Activated B cell treated with CpG ODN at 0.5 μM for 24 hours (primary cell): ENCODE measurements at regions not wholly inside any gene's neighbourhood (a gene's known extent, or its start where the extent isn't known, plus 50 kb on each side); places are given as distances from the start of the nearest gene placed in this dataset.

Source experiments
- ATAC-seq: fragments of 200-7000 bp; cut with Tn5 transposase; one replicate; pipeline ENCODE4 v1.10.0; 2021; ENCODE audit warnings: low read depth, mild to moderate bottlenecking, moderate library complexity
- CTCF ChIA-PET: fragments of 350-600 bp; sonication (Branson Sonifier 250); formaldehyde crosslinking; loops from one replicate; lab custom pipeline; 2021; ENCODE audit warnings: antibody characterized with exemption; lab: Charles Lee
- POLR2A ChIA-PET: fragments of 350-600 bp; sonication (Branson Sonifier 250); formaldehyde crosslinking; loops from one replicate; lab custom pipeline; 2021; ENCODE audit warnings: antibody characterized with exemption; lab: Charles Lee
- DNase-seq: peaks from one replicate; pipeline ENCODE4 v3.0.0; 2022
- H3K27ac Mint-ChIP-seq: one replicate; pipeline ENCODE4 v1.8.0; 2020; ENCODE audit warnings: mixed read lengths
- H3K27me3 Mint-ChIP-seq: one replicate; pipeline ENCODE4 v1.8.0; 2021; ENCODE audit warnings: mixed read lengths
- H3K36me3 Mint-ChIP-seq: one replicate; pipeline ENCODE4 v1.8.0; 2021; ENCODE audit warnings: low read depth, mixed read lengths
- H3K4me1 Mint-ChIP-seq: one replicate; pipeline ENCODE4 v1.8.0; 2021; ENCODE audit warnings: mixed read lengths
- H3K4me3 Mint-ChIP-seq: one replicate; pipeline ENCODE4 v1.8.0; 2020; ENCODE audit warnings: mild to moderate bottlenecking, mixed read lengths
- H3K9me3 Mint-ChIP-seq: one replicate; pipeline ENCODE4 v1.8.0; 2020; ENCODE audit warnings: mixed read lengths
- intact Hi-C: fragments of 100-400 bp; cut with micrococcal nuclease; formaldehyde crosslinking; loops from one replicate; pipeline ENCODE4 v1.15.1; 2024
- TF ChIP-seq, protein P1 (sequence below): fragments of 200-600 bp; IDR thresholded peaks from one replicate; pipeline ENCODE4 v1.8.0; 2022; ENCODE audit warnings: antibody characterized with exemption, mild to moderate bottlenecking

DNA sequence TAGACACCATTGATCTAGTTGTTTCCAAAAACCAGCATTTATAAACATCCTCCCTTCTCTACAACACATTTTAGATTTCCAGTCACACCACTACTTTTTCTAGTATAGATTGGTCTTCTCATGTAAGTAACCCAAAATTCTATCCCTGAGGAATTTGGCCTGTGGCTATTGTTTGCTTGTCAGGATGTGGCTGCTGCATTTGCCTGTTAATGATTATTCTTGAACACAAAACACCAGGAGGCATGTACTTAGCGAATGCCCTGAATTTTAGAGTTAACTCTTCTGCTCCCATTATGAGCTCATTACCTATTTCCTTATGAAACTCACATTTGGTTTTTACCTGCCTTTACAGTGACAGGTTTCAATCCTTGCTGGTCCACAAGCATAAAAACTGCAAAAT lies 102.0 kb upstream of the FSTL5 start:
- intact Hi-C loops, result no loop called here
- TF ChIP-seq, protein P1, sequence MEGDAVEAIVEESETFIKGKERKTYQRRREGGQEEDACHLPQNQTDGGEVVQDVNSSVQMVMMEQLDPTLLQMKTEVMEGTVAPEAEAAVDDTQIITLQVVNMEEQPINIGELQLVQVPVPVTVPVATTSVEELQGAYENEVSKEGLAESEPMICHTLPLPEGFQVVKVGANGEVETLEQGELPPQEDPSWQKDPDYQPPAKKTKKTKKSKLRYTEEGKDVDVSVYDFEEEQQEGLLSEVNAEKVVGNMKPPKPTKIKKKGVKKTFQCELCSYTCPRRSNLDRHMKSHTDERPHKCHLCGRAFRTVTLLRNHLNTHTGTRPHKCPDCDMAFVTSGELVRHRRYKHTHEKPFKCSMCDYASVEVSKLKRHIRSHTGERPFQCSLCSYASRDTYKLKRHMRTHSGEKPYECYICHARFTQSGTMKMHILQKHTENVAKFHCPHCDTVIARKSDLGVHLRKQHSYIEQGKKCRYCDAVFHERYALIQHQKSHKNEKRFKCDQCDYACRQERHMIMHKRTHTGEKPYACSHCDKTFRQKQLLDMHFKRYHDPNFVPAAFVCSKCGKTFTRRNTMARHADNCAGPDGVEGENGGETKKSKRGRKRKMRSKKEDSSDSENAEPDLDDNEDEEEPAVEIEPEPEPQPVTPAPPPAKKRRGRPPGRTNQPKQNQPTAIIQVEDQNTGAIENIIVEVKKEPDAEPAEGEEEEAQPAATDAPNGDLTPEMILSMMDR, result no peak
- Mint-ChIP-seq H3K4me3 (no peak overlapping the region), H3K9me3 (peaks cover 24% of the 10 kb centered on the region), H3K27me3 (no peaks in the 10 kb centered on the region), H3K4me1 (no peaks in the 10 kb centered on the region), H3K36me3 (no peaks in the 10 kb centered on the region), H3K27ac (no peak overlapping the region)
- ChIA-PET CTCF (no interaction called here), POLR2A (no interaction called here)
- ATAC-seq (no peak), DNase-seq (no peak)

DNA sequence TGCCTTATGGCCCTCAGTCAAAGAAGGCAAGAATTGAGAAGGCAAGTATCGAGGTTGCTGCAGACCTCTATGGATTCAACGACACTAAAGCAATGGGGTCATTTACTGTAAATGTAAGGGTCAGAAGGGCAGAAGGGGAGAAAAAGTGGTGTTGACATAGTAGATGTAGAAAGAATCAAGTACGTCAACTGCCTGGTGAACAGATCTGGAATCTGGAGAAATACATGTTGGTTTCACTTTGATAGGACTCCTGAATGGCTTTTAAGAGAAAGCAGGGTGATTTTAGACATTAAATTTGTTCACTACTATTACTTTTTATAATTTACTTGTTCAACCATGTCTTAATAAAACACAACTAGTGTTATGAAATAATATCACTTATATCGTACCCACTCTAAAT lies 81.3 kb upstream of the FSTL5 start:
- ChIA-PET CTCF (no interaction called here), POLR2A (no interaction called here)
- Mint-ChIP-seq H3K4me1 (no peaks in the 10 kb centered on the region), H3K4me3 (no peak overlapping the region), H3K36me3 (no peaks in the 10 kb centered on the region), H3K27me3 (no peaks in the 10 kb centered on the region), H3K27ac (no peak overlapping the region), H3K9me3 (no peaks in the 10 kb centered on the region)
- intact Hi-C loops, result no loop called here
- TF ChIP-seq, protein P1, result no peak
- no peak for ATAC-seq
- no peak for DNase-seq

DNA sequence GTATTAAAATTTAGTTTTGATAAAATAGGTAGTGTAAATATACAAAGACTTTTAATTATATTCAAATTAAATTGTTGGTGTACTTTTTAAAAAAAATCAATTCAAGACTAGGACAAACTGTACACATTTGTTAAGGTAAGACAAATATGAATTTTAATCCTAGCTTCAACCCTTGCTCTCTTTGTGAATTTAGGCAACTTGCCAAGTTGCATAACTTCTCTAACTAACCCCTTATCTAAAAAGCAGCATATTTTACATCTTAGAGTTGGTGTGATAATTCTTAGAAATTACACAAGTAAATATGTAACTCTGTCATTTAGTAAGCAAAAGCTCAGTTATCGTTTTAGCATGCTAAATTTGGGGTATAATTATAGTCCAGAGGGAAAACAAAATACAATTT lies 78.1 kb upstream of the FSTL5 start:
- Mint-ChIP-seq H3K27me3 (no peaks in the 10 kb centered on the region), H3K4me1 (no peaks in the 10 kb centered on the region), H3K36me3 (no peaks in the 10 kb centered on the region), H3K4me3 (no peak overlapping the region), H3K27ac (no peak overlapping the region), H3K9me3 (peaks cover 3% of the 10 kb centered on the region)
- POLR2A ChIA-PET, result no interaction called here
- CTCF ChIA-PET, result no interaction called here
- intact Hi-C loops, result no loop called here
- DNase-seq, result no peak
- no peak for ATAC-seq
- TF ChIP-seq, protein P1, result no peak

DNA sequence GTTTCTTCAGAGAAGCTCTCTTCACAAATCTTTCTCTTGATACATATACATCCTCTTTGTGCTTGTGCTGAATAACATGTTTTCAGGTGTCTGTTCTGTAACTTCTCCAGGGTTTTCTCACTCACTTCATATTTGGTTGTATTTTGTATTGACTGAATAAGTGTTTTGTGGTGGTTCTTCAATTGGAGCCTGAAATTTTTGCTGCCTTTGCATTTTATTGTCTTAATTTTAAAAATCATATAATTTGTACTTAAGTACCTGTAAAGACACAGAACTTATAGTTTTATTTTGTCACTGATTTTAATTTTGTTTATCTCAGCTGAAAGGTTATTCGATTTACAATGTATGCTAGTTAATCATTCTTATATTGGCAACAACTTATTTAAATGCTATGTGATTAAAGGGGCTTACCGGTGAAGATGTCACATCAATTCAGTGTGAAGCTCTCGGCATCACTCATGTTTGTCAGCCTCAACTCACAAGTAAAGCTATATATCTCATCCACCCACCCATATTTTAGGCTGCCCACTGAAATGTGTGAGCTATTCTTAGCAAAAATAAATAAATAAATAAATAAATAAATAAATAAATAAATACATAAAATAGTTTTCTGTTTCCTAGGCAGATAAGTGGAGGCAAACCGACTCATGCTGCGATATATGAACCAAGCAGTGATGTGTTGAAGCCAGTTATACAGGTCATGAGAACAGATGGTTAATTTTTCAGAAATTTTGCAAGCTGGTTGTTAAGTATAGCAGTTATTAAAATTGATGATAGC lies 76.4 kb upstream of the FSTL5 start:
- H3K4me1 Mint-ChIP-seq, result no peaks in the 10 kb centered on the region
- CTCF ChIA-PET, result no interaction called here
- H3K36me3 Mint-ChIP-seq, result no peaks in the 10 kb centered on the region
- no peak overlapping the region for H3K27ac Mint-ChIP-seq
- H3K27me3 Mint-ChIP-seq, result no peaks in the 10 kb centered on the region
- no peak for DNase-seq
- no peak overlapping the region for H3K4me3 Mint-ChIP-seq
- POLR2A ChIA-PET, result no interaction called here
- intact Hi-C loops, result no loop called here
- peaks cover 5% of the 10 kb centered on the region for H3K9me3 Mint-ChIP-seq
- ATAC-seq, result no peak
- TF ChIP-seq, protein P1, result no peak

DNA sequence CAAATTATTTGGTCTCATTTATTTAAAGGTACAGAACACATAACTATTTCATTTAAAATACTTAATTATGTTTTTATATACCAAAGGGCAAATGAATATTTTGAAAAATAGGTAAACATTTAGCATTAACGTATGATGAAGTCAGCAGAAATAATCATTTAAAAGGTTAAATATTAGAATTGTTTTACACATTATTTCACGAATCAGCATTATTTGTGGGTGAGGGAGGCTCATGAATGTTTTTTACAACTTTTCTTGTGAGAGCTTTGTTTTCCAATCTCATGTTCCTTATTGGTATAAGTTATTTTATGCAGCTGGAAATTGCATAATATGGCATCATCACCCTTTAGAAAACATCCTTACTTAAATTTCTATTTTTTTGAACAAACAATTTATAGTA lies 73.9 kb upstream of the FSTL5 start:
- H3K4me3 Mint-ChIP-seq, result no peak overlapping the region
- DNase-seq, result no peak
- H3K4me1 Mint-ChIP-seq, result no peaks in the 10 kb centered on the region
- peaks cover 6% of the 10 kb centered on the region for H3K9me3 Mint-ChIP-seq
- no peaks in the 10 kb centered on the region for H3K36me3 Mint-ChIP-seq
- CTCF ChIA-PET, result no interaction called here
- TF ChIP-seq, protein P1, result no peak
- H3K27ac Mint-ChIP-seq, result no peak overlapping the region
- no peak for ATAC-seq
- intact Hi-C loops, result no loop called here
- H3K27me3 Mint-ChIP-seq, result no peaks in the 10 kb centered on the region
- POLR2A ChIA-PET, result no interaction called here
